CD4-positive, alpha-beta T cell treated with Interleukin-10 for 1 hour (primary cell): ENCODE measurements at regions not wholly inside any gene's neighbourhood (a gene's known extent, or its start where the extent isn't known, plus 50 kb on each side); places are given as distances from the start of the nearest gene placed in this dataset.
"Not testable (repeated sequence)": the region's sequence is repeated elsewhere in the genome, so short reads cannot be mapped to it uniquely, and the experiment has no call there.

Experiments used
- DNase-seq: peaks from one replicate; pipeline ENCODE4 v3.0.0-alpha.2; 2020

GRCh38 chr3:24545887-24546286 is 51.2 kb upstream of the THRB start:
- DNase-seq = no peak

GRCh38 chr3:24548278-24548677 is 53.6 kb upstream of the THRB start:
- no peak for DNase-seq

- DNase-seq = no peak
Measured at GRCh38 chr3:24550588-24550987, 55.9 kb upstream of the THRB start.

- DNase-seq = no peak
Measured at GRCh38 chr3:24551626-24552025, 57.0 kb upstream of the THRB start.

- no peak for DNase-seq
Measured at GRCh38 chr3:24562895-24563294, 68.2 kb upstream of the THRB start.

GRCh38 chr3:24565053-24565452 is 70.4 kb upstream of the THRB start:
- no peak for DNase-seq

- DNase-seq = no peak
Measured at GRCh38 chr3:24565656-24566055, 71.0 kb upstream of the THRB start.

- no peak for DNase-seq
Measured at GRCh38 chr3:24566927-24567326, 72.3 kb upstream of the THRB start.

GRCh38 chr3:24572409-24572808 is 77.8 kb upstream of the THRB start:
- DNase-seq = not testable (repeated sequence)

GRCh38 chr3:24573576-24573975 is 78.9 kb upstream of the THRB start:
- DNase-seq = no peak

- no peak for DNase-seq
Measured at GRCh38 chr3:24578324-24578723, 83.7 kb upstream of the THRB start.

GRCh38 chr3:24578951-24579421 is 84.3 kb upstream of the THRB start:
- no peak for DNase-seq

GRCh38 chr3:24582431-24583403 is 88.1 kb upstream of the THRB start:
- DNase-seq = no peak

GRCh38 chr3:24586920-24587319 is 92.3 kb upstream of the THRB start:
- DNase-seq = no peak

GRCh38 chr3:24588629-24589512 is 94.2 kb upstream of the THRB start:
- DNase-seq = no peak

GRCh38 chr3:24589513-24589851 is 94.8 kb upstream of the THRB start:
- DNase-seq = no peak

GRCh38 chr3:24589931-24590880 is 95.6 kb upstream of the THRB start:
- no peak for DNase-seq

GRCh38 chr3:24591191-24591590 is 96.5 kb upstream of the THRB start:
- no peak for DNase-seq

- no peak for DNase-seq
Measured at GRCh38 chr3:24591661-24592555, 97.3 kb upstream of the THRB start.

GRCh38 chr3:24594161-24594560 is 99.5 kb upstream of the THRB start:
- no peak for DNase-seq

- DNase-seq = no peak
Measured at GRCh38 chr3:24595796-24596195, 101.1 kb upstream of the THRB start.
